Medulla oblongata (tissue), 1 donor: ENCODE measurements at regions not wholly inside any gene's neighbourhood (a gene's known extent, or its start where the extent isn't known, plus 50 kb on each side); places are given as distances from the start of the nearest gene placed in this dataset.

Source experiments
- DNase-seq: peaks from one replicate; pipeline ENCODE4 v3.0.0-alpha.2; 2015; ENCODE audit errors: extremely low spot score

GRCh38 chr5:2442496-2443354, 308.8 kb downstream of the IRX2 start:
- DNase-seq, result no peak

DNA sequence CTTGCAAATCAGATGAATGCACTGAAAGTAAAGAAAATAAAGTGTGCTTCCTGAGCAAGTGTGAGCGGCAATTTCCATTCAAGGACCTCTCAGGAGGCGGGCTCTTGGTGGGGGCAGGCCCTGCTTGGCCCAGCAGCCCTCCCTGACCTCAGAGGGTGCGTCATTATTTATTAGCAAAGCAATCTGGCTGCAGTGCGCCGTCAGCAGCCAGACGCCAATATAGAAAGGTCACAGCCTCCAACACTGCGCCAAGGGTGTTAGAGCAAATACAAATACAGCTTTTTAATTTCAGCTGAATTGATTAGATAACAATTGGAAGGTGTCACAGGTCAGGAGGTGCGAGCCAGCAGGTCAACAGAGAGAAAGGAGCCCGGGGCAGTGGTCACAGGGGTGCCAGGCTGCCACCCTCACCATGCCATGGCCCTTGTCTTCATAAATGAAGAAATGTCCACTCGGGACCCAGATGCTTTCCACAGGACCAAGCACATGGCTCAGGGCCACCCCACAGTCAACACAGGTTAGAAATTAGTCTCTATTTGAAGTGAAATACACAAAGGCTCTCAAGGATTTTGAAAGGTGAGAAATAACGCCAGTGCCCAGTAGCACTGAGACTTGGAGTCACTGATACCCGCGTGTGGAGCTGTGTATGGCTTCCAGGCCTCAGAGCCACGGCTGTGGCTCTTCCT, 309.8 kb downstream of the IRX2 start:
- DNase-seq, result no peak

DNA sequence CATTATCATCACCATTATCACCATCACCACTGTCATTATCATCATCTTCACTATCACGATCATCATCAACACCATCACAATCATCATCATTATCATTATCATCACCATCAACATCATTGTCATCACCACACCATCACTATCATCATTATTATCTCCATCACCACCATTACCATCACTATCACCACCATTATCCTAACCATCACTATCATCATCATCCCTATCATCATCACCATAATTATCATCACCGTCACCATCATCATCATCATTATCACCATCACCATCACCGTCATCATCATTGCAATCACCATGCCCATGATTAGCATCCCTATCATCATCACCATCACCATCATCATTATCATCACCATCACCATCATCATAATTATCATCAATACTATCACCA, 311.9 kb downstream of the IRX2 start:
- no peak for DNase-seq

GRCh38 chr5:2433086-2433485, 318.4 kb downstream of the IRX2 start:
- DNase-seq, result no peak

DNA sequence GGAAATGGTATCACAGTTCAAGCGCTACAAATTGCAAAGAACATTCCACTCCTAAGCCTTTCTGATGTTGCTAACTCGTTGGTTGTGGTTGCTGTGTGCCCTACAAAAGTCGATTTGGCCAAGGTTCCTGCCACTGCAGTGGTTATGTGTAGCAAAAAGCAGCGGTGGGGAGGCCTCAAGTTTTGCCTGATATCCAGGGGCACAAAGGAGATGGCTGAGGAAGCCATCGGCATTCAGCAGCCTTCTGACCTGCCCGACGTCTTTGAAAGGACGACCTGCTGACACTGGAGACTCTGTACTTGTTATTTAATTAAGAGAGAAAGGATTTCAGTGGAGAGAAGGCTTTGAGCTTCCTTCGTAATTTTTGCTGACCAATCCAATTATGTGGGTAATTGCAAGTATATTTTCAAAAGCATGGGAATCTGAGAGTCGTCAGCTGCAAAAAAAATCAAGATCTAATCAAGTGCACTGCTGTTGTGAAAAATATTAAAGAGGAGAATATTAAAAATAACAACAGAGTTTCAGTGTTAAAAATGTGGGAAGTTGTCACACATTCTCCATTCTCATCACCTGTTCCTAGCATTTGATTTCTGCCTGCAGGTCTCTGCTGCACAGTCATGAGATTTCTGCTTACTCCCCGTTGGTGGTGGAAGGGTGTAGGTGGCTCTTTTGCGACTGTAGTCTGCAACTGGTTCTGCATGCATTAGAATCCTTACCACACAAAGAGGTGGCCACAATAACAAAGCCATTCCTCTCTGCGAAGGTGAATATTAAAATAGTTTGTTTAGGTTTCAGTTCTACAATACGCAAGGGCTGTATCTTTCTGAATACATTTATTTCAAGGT, 319.2 kb downstream of the IRX2 start:
- no peak for DNase-seq

DNA sequence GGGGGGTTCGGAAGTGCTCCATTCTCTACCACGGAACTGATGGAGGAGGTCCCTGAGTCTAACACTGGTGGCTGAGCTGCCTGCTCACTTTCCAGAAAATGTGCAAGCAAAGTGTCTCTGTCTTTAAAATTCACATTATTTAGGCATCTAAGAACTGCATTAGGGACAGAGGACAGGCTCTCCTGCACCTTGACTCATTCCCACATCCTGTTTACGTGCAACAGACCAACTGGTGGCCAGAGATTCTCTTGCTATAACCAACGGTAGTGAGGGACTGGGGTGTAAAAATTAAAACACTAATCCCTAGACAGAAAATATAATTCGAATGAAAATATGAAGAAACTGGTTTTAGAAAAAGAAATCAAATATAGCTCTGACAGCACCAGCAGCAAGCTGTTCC, 320.9 kb downstream of the IRX2 start:
- DNase-seq, result no peak

GRCh38 chr5:2427983-2428382, 323.5 kb downstream of the IRX2 start:
- DNase-seq, result no peak

DNA sequence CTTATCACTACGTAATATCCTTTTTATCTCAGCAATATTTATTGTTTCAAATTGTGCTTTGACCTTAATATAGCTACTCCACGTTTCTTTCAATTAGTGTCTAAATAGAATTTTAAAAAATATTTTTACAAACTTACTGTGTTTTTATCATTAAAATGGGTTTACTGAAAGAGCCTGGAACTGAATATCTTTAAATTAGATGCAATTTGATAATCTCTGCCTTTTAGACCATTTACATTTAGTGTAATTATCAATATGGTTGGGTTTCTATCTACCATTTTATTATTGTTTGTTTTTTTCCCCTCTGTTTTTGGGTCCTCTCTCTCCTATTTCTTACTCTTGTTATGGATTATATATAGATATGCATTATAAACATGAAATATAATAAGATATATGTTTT, 327.8 kb downstream of the IRX2 start:
- no peak for DNase-seq

- no peak for DNase-seq
Measured at GRCh38 chr5:2417301-2417700, 334.2 kb downstream of the IRX2 start.

DNA sequence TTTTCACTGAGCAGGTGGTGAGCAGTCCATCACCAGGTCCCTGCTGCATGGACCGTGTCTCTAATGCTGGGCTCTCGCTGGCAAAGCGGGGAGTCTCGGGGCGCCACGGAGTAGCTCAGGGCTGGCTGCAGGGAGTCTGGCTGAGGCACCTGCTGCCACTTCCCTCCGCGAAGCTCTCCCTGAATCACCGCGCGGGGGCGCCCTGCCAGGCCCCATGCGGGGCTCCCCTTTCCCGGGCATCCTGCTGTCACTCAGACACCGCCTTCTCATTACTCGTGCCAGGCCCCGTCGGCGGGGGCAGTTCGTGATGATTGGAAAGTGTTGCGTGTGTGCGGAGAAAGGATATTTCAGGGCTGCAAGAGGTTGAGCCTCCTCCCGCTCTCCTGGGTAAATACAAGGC, 335.8 kb downstream of the IRX2 start:
- DNase-seq, result no peak

- no peak for DNase-seq
Measured at GRCh38 chr5:2410451-2410850, 341.0 kb downstream of the IRX2 start.

DNA sequence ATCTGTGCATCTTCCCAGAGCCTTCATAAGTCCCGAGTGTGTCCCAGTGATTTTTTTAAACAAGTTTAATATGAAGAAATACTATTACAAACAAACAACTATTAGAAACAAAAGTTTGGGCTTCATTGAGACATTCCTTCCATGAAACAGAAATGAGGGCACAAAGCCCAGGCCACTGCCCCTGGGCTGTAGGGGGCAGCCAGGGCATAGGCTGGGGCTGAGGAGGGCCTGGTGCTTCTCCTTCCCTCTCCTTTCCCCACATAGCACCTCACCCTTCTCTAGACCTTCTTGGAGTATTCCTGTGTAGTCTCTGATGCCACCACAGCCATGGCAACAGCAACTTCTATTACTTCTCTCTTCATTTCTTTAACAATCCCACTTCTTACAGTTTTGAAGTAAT, 348.2 kb downstream of the IRX2 start:
- no peak for DNase-seq

DNA sequence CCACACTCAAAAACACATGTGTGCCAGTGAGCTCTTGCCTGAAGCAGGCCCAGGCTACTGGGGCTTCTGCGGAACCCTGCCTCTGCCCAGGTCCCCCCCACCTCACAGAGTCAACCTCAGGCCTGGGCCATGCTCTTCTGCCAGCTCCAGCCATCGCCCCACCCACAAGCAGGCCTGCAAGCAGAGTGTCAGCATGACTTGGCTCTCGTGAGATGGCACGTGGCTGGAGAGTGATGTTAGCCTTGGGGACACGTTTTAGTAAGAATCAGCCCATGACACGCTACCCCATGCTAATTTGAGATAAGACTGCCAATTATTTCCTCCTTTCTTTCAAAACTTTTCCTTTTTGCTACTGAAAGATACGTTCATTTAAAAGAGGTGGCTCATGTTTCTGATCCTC, 351.7 kb downstream of the IRX2 start:
- DNase-seq, result no peak

DNA sequence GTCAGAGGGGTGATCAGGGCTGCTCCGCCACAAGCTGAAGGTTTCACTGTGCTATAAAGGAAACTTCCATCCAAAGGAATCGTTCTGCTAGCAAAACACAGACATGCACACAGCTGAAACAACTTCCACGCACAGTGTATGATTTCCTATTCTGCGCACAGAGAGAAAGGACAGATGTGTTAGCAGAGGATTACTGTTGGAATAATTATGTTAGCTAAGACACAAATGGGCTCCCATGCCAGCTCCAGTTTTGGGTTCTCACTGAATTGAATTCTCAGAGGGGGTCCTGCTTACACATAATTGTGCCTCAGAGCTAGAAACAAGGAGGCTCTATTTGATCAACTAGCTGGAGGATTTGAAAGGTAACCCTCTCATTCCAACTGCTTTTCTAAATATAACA, 352.4 kb downstream of the IRX2 start:
- DNase-seq, result no peak

- no peak for DNase-seq
Measured at GRCh38 chr5:2393556-2393955, 357.9 kb downstream of the IRX2 start.

- no peak for DNase-seq
Measured at GRCh38 chr5:2391566-2391965, 359.9 kb downstream of the IRX2 start.

GRCh38 chr5:2391021-2391420, 360.5 kb downstream of the IRX2 start:
- DNase-seq, result no peak

- DNase-seq, result no peak
Measured at GRCh38 chr5:2388571-2388970, 362.9 kb downstream of the IRX2 start.

GRCh38 chr5:2387634-2388325, 363.7 kb downstream of the IRX2 start:
- no peak for DNase-seq

DNA sequence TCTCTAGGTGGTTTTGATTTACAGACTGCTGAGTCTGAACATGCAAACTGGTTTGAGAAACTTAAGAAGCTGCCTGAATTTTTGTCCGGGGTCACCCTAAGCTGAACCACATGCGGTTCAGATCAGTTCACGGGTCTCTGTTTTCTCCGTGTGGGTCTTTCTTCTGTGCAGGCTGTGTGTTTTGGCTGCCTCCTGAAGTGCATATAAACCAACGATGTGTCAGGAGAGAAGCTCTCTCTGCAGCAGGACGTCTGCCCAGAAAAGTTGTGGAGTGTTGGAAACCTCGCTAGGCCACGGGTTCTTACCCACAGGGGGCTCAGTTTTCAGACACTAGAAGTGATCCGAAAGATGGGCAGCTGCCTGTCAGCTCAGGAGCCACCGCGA, 364.2 kb downstream of the IRX2 start:
- no peak for DNase-seq

- DNase-seq, result no peak
Measured at GRCh38 chr5:2385818-2386217, 365.7 kb downstream of the IRX2 start.

- DNase-seq, result no peak
Measured at GRCh38 chr5:2383698-2384065, 367.8 kb downstream of the IRX2 start.
